PC-9 (cell line): ENCODE measurements at regions not wholly inside any gene's neighbourhood (a gene's known extent, or its start where the extent isn't known, plus 50 kb on each side); places are given as distances from the start of the nearest gene placed in this dataset.

Source experiments
- BruUV-seq: library from RNA; stranded (reverse); fragments of 400-500 nt; replicated peaks from 2 replicates; lab custom pipeline; 2021; lab: Mats Ljungman, UMichigan
- CTCF ChIA-PET: fragments of 300-600 bp; sonication (Branson Sonifier 250); formaldehyde crosslinking; loops from one replicate; lab custom pipeline; 2022; ENCODE audit warnings: antibody characterized with exemption; lab: Charles Lee
- POLR2A ChIA-PET: fragments of 300-600 bp; sonication (Branson Sonifier 250); formaldehyde crosslinking; loops from one replicate; lab custom pipeline; 2022; ENCODE audit warnings: antibody characterized with exemption; ENCODE audit not compliant: unreplicated experiment; lab: Charles Lee
- DNase-seq, 2 experiments: peaks; one replicate each; pipeline versions ENCODE4 v3.0.0 to v3.0.0-alpha.2; 2015 to 2022; ENCODE audit warnings: mixed read lengths in 1 of 2
- H2AFZ ChIP-seq: fragments of 200-600 bp; sonication (generic); 2 replicates; pipeline ENCODE4 v1.8.1; 2017; ENCODE audit warnings: antibody characterized with exemption
- H3F3A ChIP-seq: fragments of 200-600 bp; sonication (generic); 2 replicates; pipeline ENCODE4 v1.8.1; 2017; ENCODE audit warnings: antibody characterized with exemption, mild to moderate bottlenecking, low read depth; ENCODE audit not compliant: insufficient read depth
- H3K27ac ChIP-seq: fragments of 200-600 bp; sonication (generic); 2 replicates; pipeline ENCODE4 v1.6.1; 2016; ENCODE audit warnings: mixed run types
- H3K27me3 ChIP-seq: fragments of 200-600 bp; sonication (generic); 2 replicates; pipeline ENCODE4 v1.6.1; 2016; ENCODE audit warnings: low read depth, mixed run types; ENCODE audit not compliant: insufficient read depth
- H3K36me3 ChIP-seq: fragments of 200-600 bp; sonication (generic); 2 replicates; pipeline ENCODE4 v1.6.1; 2016; ENCODE audit warnings: low read depth, mixed run types
- H3K4me1 ChIP-seq: fragments of 200-600 bp; sonication (generic); replicated peaks from 2 replicates; pipeline ENCODE4 v1.6.1; 2016; ENCODE audit warnings: mixed run types; ENCODE audit not compliant: insufficient read depth
- H3K4me2 ChIP-seq: fragments of 200-600 bp; sonication (generic); 2 replicates; pipeline ENCODE4 v1.6.1; 2017; ENCODE audit warnings: mixed run types
- H3K4me3 ChIP-seq: fragments of 200-600 bp; sonication (generic); 2 replicates; pipeline ENCODE4 v1.6.1; 2016; ENCODE audit warnings: mixed run types
- H3K79me2 ChIP-seq: fragments of 200-600 bp; sonication (generic); 2 replicates; pipeline ENCODE4 v1.6.1; 2017; ENCODE audit warnings: low read depth, mixed run types
- H3K9me2 ChIP-seq: fragments of 200-600 bp; sonication (generic); 2 replicates; pipeline ENCODE4 v1.8.1; 2017; ENCODE audit warnings: mild to moderate bottlenecking; ENCODE audit not compliant: insufficient read depth
- H3K9me3 ChIP-seq: fragments of 200-600 bp; sonication (generic); 2 replicates; pipeline ENCODE4 v1.8.1; 2016; ENCODE audit warnings: low read depth; ENCODE audit not compliant: insufficient read depth
- H4K20me1 ChIP-seq: fragments of 200-600 bp; sonication (generic); 2 replicates; pipeline ENCODE4 v1.8.1; 2017; ENCODE audit not compliant: insufficient read depth
- CTCF ChIP-seq: fragments of 200-600 bp; sonication (generic); conservative IDR thresholded peaks from 2 replicates; pipeline ENCODE4 v1.6.1; 2017; ENCODE audit warnings: mixed run types, antibody characterized with exemption, mild to moderate bottlenecking, moderate library complexity
- EZH2 ChIP-seq: fragments of 200-600 bp; sonication (generic); IDR thresholded peaks from 2 replicates; pipeline ENCODE4 v1.8.0; 2017; ENCODE audit warnings: antibody characterized with exemption, low read depth
- intact Hi-C: fragments of 100-400 bp; cut with micrococcal nuclease; formaldehyde crosslinking; loops from one replicate; pipeline ENCODE4 v1.10.0; 2022; ENCODE audit not compliant: unreplicated experiment

DNA sequence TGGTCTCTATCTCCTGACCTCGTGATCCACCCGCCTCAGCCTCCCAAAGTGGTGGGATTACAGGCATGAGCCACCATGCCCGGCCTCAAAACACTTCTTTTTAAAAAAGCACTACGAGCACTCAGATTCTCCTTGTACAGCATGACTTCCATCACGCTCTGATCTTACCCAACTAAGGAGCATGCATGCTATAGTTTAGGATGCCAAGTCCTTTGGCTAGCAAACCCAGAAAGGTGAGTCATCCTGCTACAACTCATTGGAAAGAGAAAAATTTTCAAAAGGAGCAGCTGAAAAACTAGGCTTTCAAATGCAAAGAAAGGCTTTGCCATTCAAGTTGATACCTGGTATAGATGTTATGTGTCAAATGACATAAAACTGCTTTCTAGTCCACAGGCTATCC is 70.3 kb upstream of the PRICKLE2 start:
- ChIA-PET CTCF (no interaction called here), POLR2A (no interaction called here)
- no peaks in the 10 kb centered on the region for H3K27me3 ChIP-seq
- intact Hi-C loops = no loop called here
- no peaks in the 10 kb centered on the region for H3K36me3 ChIP-seq
- no peaks in the 10 kb centered on the region for H3K79me2 ChIP-seq
- peaks cover 14% of the 10 kb centered on the region for H3K4me1 ChIP-seq
- no peaks in the 10 kb centered on the region for H4K20me1 ChIP-seq
- no peak overlapping the region for H3K4me2 ChIP-seq
- no peak overlapping the region for H2AFZ ChIP-seq
- no peaks in the 10 kb centered on the region; the same call in 1 of the 2 replicates for H3K9me3 ChIP-seq
- no peak for TF ChIP-seq EZH2
- no peak for TF ChIP-seq CTCF
- no peaks in the 10 kb centered on the region for H3K9me2 ChIP-seq
- no peak overlapping the region for H3K4me3 ChIP-seq
- DNase-seq = no peak
- H3F3A ChIP-seq = no peaks in the 10 kb centered on the region
- H3K27ac ChIP-seq = no peak overlapping the region
- no TSS peak for BruUV-seq

DNA sequence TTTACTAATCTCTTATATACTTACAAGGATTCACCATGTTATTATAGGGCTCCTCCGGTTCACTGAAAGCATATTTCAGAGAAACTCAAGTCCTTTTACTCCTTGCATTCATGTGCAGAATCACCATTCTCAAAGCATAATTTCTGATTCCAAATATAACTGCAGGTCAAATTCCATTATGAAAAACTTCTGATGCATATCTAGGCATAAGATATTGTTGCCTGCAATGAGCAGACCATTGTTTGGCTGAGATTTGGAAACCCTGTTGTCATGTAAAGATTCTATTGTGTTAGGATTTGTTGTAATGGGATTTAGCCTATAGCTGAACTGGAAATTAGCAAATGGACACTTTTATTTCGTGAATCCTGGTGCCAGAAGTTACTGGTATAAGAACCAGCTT is 69.5 kb upstream of the PRICKLE2 start:
- no peaks in the 10 kb centered on the region for H3K27me3 ChIP-seq
- H3K36me3 ChIP-seq = no peaks in the 10 kb centered on the region
- H3K4me1 ChIP-seq = peaks cover 20% of the 10 kb centered on the region
- H3K9me2 ChIP-seq = no peaks in the 10 kb centered on the region
- no TSS peak for BruUV-seq
- no peak overlapping the region for H3K4me3 ChIP-seq
- no peaks in the 10 kb centered on the region for H3F3A ChIP-seq
- intact Hi-C loops = no loop called here
- H3K4me2 ChIP-seq = no peak overlapping the region
- POLR2A ChIA-PET = no interaction called here
- H2AFZ ChIP-seq = no peak overlapping the region
- no peak for DNase-seq
- H3K79me2 ChIP-seq = no peaks in the 10 kb centered on the region
- TF ChIP-seq EZH2 (no peak), CTCF (no peak)
- no peaks in the 10 kb centered on the region for H4K20me1 ChIP-seq
- no peak overlapping the region for H3K27ac ChIP-seq
- no peaks in the 10 kb centered on the region; the same call in 1 of the 2 replicates for H3K9me3 ChIP-seq
- CTCF ChIA-PET = no interaction called here

GRCh38 chr3:64293121-64293520 is 67.9 kb upstream of the PRICKLE2 start:
- Histone ChIP-seq H3K4me2 (no peak overlapping the region), H3K4me3 (no peak overlapping the region), H2AFZ (no peak overlapping the region), H3F3A (no peaks in the 10 kb centered on the region), H4K20me1 (no peaks in the 10 kb centered on the region), H3K36me3 (no peaks in the 10 kb centered on the region), H3K9me3 (no peaks in the 10 kb centered on the region; the same call in 1 of the 2 replicates), H3K27ac (no peak overlapping the region), H3K4me1 (peaks cover 20% of the 10 kb centered on the region), H3K27me3 (no peaks in the 10 kb centered on the region), H3K79me2 (no peaks in the 10 kb centered on the region), H3K9me2 (no peaks in the 10 kb centered on the region)
- ChIA-PET CTCF (no interaction called here), POLR2A (no interaction called here)
- intact Hi-C loops = no loop called here
- no peak for TF ChIP-seq CTCF
- BruUV-seq = no TSS peak
- no peak for DNase-seq
